Left forelimb (tissue), 1 donor: ENCODE measurements at regions not wholly inside any gene's neighbourhood (a gene's known extent, or its start where the extent isn't known, plus 50 kb on each side); places are given as distances from the start of the nearest gene placed in this dataset.

ENCODE experiments used
- DNase-seq: peaks from one replicate; pipeline ENCODE4 v3.0.0-alpha.2; 2018; ENCODE audit warnings: low spot score

DNA sequence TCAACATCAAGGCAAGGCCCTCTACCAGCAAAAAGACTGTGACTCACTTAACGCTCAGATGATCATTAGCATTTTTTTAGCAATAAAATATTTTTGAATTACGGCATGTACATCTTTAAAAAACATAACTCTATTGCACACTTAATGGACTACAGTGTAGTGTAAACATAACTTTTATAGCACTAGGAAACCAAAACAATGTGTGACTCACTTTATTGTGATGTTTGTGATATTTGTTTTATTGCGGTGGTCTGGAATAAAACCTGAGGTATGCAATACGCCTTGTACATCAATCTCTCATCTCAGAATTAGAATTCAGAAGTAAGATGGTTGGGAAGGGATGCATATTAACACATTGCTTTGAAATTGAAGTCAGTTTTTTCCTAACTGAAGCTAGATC lies 106.9 kb upstream of the PTCH1 start:
- no peak for DNase-seq

DNA sequence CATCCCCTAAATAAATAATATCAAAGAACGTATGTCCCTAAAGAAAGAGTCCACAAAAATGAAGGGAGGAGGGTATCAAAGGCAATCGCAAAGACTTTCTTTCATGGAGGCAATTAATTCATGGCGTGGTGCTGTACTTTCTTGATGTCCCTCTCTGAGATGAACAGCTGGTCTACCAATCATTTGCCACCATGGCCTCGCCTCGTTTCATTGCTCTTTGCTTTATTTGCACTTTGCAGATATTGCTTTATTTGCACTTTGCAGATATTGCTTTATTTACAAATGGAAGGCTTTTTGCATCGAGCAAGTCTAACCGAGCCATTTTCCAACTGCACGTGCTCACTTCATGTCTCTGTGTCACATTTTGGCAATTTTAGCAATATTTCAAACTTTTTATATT lies 104.0 kb upstream of the PTCH1 start:
- no peak for DNase-seq

GRCh38 chr9:95620314-95620713 lies 103.5 kb upstream of the PTCH1 start:
- no peak for DNase-seq

DNA sequence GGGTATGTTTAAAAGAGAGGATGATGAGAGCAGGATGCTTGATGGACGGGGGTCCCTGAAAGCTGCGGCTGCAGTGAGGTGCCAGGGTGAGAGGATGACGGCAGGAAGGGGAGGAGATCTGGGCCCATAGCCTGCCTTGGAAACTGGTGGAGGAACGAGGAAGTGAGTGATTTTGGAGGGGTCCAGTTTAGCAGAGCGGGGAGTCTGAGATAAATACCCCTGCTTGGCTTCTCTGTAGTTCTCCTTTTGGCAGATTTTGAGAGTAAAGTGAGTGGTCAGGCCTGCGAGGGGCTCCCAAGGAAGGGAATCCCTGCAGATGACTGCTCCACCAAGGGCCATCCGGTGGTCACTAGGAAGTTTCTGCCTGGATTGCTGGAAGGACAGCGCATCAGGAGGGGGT lies 98.5 kb upstream of the PTCH1 start:
- peak; percentile 36 for DNase-seq

- DNase-seq, result peak; percentile 31
Observed at GRCh38 chr9:95613670-95614069, 96.9 kb upstream of the PTCH1 start.

- peak; percentile 46 for DNase-seq
Observed at GRCh38 chr9:95611354-95611753, 94.6 kb upstream of the PTCH1 start.

- peak; percentile 5 for DNase-seq
Observed at GRCh38 chr9:95610006-95610785, 93.4 kb upstream of the PTCH1 start.

GRCh38 chr9:95609426-95609825 lies 92.7 kb upstream of the PTCH1 start:
- peak; percentile 44 for DNase-seq

DNA sequence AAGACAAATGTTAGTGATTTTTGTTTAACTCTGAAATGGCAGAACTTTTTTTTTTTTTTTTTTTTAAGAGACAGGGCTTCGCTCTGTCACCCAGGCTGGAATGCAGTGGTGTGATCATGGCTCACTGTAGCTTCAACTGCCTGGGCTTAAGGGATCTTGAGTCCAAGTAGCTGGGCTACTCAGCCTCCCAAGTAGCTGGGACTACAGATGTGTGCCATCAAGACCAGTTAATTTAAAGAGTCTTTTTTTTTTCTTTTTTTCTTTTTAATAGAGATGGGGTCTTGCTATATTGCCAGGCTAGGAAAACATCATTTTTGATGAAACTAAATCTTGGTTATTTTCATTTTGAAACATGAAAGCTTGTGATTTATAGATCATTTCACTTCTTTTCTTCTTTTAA lies 91.6 kb upstream of the PTCH1 start:
- no peak for DNase-seq

DNA sequence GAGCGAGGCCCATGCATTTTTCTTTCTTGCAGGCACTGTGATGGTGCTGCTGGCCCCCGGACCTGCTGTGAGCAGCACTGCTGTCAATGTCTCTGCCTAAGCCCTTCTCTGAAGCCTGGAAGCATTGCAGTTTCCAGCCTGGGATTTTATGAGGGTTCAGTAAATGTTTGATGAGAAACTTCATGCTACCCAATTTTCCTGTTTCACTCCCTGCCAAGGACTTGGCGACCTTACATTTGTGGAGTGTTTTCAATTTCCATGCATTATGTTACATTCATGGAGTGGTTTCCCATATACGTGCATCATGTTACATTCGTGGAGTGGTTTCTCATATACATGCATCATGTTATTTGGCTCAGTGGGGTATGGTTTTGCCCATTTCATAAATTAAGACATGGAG lies 90.7 kb upstream of the PTCH1 start:
- DNase-seq, result peak; percentile 1

- DNase-seq, result peak; percentile 49
Observed at GRCh38 chr9:95606489-95607350, 89.9 kb upstream of the PTCH1 start.

- peak; percentile 58 for DNase-seq
Observed at GRCh38 chr9:95605816-95606488, 89.2 kb upstream of the PTCH1 start.

GRCh38 chr9:95605101-95605500 lies 88.3 kb upstream of the PTCH1 start:
- peak; percentile 37 for DNase-seq

- no peak for DNase-seq
Observed at GRCh38 chr9:95598236-95598635, 81.5 kb upstream of the PTCH1 start.

- DNase-seq, result no peak
Observed at GRCh38 chr9:95595721-95596295, 79.0 kb upstream of the PTCH1 start.

DNA sequence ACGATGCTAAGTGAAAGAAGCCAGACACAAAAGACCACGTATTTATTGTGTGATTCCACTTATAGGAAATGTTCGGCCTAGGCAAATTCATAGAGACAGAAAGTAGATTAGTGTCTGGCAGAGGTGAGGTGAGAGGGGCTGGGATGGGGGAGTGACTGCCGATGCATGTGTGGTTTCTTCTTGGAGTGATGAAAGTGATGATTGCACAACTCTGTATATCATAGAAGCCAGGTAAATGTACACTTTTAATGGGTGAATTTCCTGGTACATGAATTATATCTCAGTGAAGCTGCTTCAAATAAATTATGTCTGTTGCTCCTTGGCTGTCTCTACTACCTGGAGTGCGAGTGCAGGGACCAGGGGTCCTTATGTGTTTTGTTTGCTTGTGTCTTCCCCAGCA lies 76.2 kb upstream of the PTCH1 start:
- no peak for DNase-seq

DNA sequence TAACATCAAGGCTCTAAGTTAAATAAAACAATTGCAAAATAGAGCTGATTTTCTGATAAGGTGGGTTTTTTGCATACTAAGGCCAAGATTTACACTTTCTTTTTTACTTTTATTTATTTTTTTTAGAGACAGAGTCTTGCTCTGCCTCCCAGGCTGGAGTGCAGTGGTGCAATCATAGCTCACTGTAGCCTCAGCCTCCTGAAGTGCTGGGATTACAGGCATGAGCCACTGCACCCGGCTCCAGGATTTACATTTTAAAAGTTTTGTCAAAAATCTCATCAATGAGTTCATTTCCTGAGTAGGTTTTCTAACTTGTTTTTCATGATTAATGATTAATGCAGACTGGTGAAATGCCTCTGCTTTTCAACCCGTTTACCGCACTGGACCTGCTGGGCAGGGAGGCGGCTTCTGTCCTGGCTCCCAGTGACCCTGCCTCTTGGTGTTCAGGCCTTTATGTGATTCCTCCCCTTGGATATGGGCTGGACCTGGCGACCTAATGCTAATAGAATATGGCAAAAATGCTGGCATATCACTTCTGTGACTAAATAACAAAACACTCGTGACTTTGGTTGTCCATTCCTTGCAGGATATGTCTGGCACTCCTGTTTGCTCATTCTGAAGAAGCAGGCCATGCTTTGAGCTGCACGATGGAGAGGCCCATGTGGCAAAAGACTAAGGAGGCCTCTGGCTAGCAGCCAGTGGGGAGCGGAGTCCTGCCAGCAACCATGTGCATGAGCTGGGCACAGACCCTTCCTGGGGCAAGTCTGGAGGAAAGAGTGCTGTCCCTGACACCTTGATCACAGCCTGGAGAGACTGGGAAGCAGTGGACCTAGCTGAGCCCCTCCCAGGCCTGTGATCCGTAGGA lies 72.2 kb upstream of the PTCH1 start:
- DNase-seq, result no peak

GRCh38 chr9:95587021-95587964 lies 70.5 kb upstream of the PTCH1 start:
- DNase-seq, result no peak

DNA sequence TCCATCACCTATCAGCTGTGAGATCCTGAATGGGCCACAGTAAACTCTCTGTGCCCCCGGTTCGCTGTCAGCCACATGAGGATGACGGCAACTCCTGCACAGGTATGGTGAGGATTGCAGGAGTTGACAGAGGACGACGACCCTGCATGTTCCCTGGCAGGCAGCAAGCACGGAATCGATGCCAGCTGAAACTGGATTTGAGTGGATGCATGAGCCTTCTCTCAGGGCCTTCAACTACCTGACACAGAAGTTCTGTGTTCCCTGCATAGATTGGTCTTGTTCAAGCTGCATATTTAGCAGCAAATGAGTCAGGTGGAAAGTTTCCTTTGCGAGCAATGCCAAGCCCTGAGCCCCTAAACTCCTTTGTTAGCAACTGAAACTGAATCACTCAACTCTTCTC lies 69.6 kb upstream of the PTCH1 start:
- no peak for DNase-seq

GRCh38 chr9:95585824-95586223 lies 69.1 kb upstream of the PTCH1 start:
- no peak for DNase-seq
